ENCODE measurements at regions not wholly inside any gene's neighbourhood (a gene's known extent, or its start where the extent isn't known, plus 50 kb on each side); places are given as distances from the start of the nearest gene placed in this dataset.

DNA sequence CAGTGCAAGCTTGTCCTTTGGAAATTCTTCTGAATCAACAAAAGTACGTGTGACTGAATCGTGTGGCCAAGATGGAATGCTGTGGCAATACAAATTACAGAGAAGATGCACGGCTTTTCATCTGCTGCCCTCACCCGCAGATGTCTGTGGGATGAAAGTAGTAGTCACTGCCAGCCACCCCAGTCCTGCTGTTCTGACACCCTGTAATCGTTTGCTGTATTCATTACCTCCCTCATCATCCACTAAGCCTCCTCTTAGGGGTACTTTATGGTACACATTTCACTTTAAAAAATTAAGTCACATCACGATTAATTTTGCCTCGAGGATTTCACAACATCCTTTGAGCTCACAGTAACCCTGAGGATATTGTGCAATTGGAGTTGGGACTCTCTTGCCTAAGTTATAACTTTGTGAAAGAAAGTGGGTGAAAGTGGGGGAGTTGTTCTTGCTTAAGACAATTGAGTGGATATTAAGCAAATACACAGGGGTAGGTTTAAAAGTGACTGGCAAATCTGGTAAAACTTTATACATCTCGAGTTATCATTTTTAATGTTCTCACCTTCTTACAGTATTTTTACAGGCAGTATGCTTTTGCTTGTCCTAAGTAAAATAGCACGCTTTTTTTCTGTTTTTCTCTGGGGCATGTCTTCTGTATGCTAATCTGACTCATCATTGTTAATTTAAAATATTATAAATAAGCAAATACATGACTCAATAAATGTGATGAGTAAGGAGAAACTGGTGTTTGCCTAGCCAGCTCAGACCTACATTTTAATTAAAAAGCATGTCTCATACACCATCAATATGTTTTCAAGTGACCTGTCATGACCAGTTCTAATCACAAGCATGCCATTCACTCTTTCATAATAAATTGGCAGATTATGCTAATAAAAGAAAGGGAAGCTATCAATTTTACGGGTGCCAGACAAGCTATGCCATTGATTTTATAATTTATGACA, 680.9 kb downstream of the IRS1 start:
- peaks cover 13 to 17% of the 10 kb centered on the region in 2 donors for H3K4me1 ChIP-seq (replicated peaks in 1 of 2)
- peak overlapping the region in 1 of 2 donors; percentile 24 for H3K27ac ChIP-seq
- in situ Hi-C loops (cut with MboI; ENCODE audit: low pct_unique_long_range_greater_than_20kb in 2 of 9, low sequenced_read_pairs in 9 of 9, unreplicated experiment in 9 of 9), result no loop called here
- H3K4me3 ChIP-seq, result no peak overlapping the region
- WGBS, 10 experiments, result 0 to 64% (median 53%) methylated on average over 4 to 10 of the region's 10 CpGs
- ATAC-seq (replicated peaks in 6 of 8), result peak; percentile 69 to 93 (median 88)

DNA sequence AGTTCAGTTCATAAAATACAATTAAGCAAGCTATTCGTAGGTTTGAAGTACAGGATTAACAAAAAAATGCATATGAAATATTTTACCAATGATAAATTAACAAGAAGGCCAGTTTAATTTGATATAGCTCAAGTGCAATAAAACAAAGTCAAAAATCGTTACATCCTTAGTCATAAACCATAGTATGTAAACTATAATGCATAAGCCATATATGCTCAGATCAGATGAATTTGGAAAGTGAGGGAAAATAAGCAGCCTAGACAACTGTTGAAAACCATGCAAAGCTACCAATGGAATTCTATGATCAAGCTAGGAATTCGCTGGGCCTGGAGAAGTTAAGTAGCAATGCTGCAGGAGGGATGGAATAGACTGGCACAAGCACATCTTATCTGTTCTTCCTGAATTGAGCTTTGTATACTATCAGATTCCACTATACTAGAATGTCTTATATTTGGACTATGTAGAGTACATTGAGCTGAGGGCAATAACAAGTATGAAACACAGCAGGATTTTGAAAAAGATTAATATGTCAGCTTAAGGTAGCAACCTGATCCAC, 682.0 kb downstream of the IRS1 start:
- WGBS, 10 experiments, result 21 to 100% (median 75%) methylated on average over 1 to 3 of the region's 3 CpGs; no CpG with 5 or more reads in 2 of the 10 experiments
- no peak for ATAC-seq (replicated peaks in 6 of 8)
- in situ Hi-C loops (cut with MboI; ENCODE audit: low pct_unique_long_range_greater_than_20kb in 2 of 9, low sequenced_read_pairs in 9 of 9, unreplicated experiment in 9 of 9), result no loop called here
- Histone ChIP-seq H3K4me1 (replicated peaks in 1 of 2) (peaks cover 13 to 17% of the 10 kb centered on the region in 2 donors), H3K4me3 (no peak overlapping the region), H3K27ac (no peak overlapping the region)

DNA sequence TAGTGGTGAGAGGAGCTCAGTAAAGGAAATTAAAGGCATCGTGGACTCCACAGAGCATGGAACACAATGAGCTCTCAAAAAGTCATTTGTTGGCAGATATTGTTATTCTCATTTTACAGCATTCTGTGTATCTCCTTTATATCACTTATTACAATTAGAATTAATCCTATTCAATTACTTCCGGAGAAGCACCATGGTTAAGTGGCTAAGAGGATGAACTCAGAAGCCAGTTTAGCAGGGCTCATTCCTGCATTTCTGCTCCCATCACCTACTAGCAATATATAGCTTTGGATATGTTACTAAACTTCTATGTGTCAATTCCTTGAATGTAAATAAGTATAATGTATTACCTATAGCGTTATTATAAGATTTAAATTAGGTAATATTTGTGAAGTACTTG, 683.3 kb downstream of the IRS1 start:
- no peak for ATAC-seq (replicated peaks in 6 of 8)
- Histone ChIP-seq H3K4me1 (replicated peaks in 1 of 2) (peaks cover 13 to 17% of the 10 kb centered on the region in 2 donors), H3K27ac (no peak overlapping the region), H3K4me3 (no peak overlapping the region)
- in situ Hi-C loops (cut with MboI; ENCODE audit: low pct_unique_long_range_greater_than_20kb in 2 of 9, low sequenced_read_pairs in 9 of 9, unreplicated experiment in 9 of 9), result no loop called here
- 77 to 100% (median 87%) methylated on average over 1 to 3 of the region's 3 CpGs; no CpG with 5 or more reads in 1 of the 10 experiments for WGBS, 10 experiments

DNA sequence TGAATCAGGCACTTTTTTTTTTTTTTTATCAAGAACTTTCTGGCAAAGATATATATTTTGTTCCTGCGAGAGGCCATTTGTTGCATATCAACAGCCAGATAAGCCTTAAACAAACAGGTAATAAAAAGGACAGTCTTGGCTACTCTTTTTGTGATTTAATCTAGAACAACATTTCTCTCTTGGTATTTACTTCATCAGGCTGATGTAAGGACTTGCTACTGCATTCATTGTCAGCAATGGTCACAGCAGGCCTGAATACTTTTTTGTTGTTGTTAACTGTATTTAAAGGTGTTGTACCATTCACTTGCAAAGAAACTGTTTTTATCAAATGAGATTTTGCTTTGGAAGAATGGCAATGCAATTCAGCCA, 683.8 kb downstream of the IRS1 start:
- Histone ChIP-seq H3K4me3 (no peak overlapping the region), H3K27ac (no peak overlapping the region), H3K4me1 (replicated peaks in 1 of 2) (peaks cover 13 to 17% of the 10 kb centered on the region in 2 donors)
- in situ Hi-C loops (cut with MboI; ENCODE audit: low pct_unique_long_range_greater_than_20kb in 2 of 9, low sequenced_read_pairs in 9 of 9, unreplicated experiment in 9 of 9), result no loop called here
- WGBS, 10 experiments, result 60 to 100% (median 85%) methylated on average over 1 of the region's 1 CpG; no CpG with 5 or more reads in 4 of the 10 experiments
- ATAC-seq (replicated peaks in 6 of 8), result no peak

DNA sequence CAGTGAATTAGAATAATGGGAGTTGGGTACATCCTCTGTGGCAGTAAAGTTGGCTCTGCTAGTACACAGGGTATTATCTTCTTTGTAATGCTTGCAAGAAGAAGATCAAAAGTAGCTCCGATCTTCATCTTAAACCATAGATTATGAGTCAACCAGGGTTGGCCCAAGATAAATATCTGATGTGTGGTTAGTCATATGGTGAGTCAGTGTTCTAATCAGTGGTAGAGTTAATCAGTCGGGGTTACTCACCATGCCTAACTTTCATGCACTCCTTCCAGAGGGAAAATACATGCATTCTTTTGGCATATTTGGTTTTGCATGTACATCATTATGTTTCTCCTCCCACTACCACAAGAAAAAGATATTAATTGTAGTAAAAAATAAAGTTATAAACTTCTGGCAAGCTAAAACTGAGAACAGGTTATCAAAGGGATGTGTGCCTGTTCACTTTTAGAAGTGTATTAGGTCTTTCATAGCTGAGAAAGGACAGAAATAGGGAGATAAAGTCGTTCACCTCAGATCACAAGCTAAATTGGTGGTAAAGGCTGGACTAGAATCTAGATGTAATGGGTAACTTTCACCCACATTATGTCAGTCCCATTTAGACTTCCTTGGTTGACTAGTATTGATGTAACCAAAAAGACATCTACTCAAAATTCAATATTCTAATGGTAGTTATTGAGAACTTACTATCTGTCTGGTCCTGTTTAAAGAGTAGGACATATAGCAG, 684.4 kb downstream of the IRS1 start:
- no peak overlapping the region for H3K4me3 ChIP-seq
- in situ Hi-C loops (cut with MboI; ENCODE audit: low pct_unique_long_range_greater_than_20kb in 2 of 9, low sequenced_read_pairs in 9 of 9, unreplicated experiment in 9 of 9), result no loop called here
- WGBS, 10 experiments, result 0 to 80% (median 59%) methylated on average over 1 to 3 of the region's 3 CpGs
- peaks cover 13 to 17% of the 10 kb centered on the region in 2 donors for H3K4me1 ChIP-seq (replicated peaks in 1 of 2)
- ATAC-seq (replicated peaks in 6 of 8), result peak in 5 of 8 experiments; percentile 52 to 85 (median 78)
- H3K27ac ChIP-seq, result no peak overlapping the region

DNA sequence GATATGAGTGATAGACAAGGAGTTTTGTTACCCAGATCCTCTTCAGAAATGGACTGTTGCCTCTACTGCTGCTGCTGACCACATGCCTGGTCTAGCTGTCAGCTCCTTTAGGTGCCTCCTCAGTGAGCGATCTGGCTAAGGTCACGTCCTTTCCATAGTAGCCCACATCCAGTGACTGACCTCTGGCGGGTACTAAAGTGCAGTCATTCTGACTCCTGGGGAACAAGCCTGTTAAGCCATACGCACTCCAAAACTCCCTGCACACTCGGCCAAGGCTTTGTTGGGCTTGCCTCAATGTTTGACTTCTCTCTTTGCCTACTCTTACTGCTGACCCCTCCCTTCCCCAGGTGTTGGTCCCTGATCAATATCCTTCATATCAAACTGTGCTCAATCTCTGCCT, 685.2 kb downstream of the IRS1 start:
- no peak for ATAC-seq (replicated peaks in 6 of 8)
- Histone ChIP-seq H3K27ac (no peak overlapping the region), H3K4me1 (replicated peaks in 1 of 2) (peaks cover 13% of the 10 kb centered on the region in 2 donors), H3K4me3 (no peak overlapping the region)
- in situ Hi-C loops (cut with MboI; ENCODE audit: low pct_unique_long_range_greater_than_20kb in 2 of 9, low sequenced_read_pairs in 9 of 9, unreplicated experiment in 9 of 9), result no loop called here
- 80 to 100% (median 94%) methylated on average over 1 to 3 of the region's 5 CpGs; no CpG with 5 or more reads in 1 of the 10 experiments for WGBS, 10 experiments

DNA sequence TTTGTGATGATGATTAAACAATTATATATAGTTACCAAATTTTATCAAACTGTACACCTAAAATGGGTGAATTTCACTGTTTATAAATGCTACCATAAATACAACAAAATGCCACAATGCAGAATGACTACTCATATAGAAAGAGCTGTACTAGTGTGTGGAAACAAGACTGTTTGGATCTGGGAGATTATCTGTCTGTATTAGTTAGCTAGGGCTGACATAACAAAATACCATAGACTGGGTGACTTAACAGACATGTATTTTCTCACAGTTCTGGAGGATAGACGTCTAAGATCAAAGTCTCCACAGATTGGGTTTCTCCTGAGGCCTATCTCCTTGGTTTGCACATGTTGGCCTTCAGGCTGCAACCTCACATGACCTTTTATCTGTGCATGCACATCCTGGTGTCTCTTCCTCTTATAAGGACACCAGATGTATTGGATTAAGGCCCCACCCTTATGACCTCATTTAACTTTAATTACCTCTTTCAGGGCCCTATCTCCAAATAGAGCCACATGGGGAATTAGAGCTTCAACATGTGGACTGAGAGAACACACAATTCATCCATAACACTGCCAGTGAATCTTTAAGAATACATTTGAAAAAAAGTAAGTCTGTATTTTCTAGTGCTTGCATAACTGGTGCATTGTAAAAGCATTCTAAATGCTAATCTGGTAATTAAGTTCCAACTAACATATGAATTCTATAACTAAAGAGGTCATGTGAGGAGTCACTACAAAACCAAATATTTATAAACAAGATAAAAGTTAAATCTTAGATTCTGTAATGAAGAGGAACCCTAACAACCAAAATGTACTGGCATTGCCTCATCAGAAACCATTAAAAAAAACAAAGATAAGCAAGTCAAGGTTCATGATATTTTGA, 699.6 kb downstream of the NYAP2 start:
- peak in 3 of 8 experiments; percentile 52 to 95 (median 95) for ATAC-seq (replicated peaks in 6 of 8)
- in situ Hi-C loops (cut with MboI; ENCODE audit: low pct_unique_long_range_greater_than_20kb in 2 of 9, low sequenced_read_pairs in 9 of 9, unreplicated experiment in 9 of 9), result no loop called here
- H3K27ac ChIP-seq, result no peak overlapping the region
- H3K4me1 ChIP-seq (replicated peaks in 1 of 2), result no peaks in the 10 kb centered on the region
- 0 to 83% (median 65%) methylated on average over 1 of the region's 1 CpG; no CpG with 5 or more reads in 4 of the 10 experiments for WGBS, 10 experiments
- H3K4me3 ChIP-seq, result no peak overlapping the region

DNA sequence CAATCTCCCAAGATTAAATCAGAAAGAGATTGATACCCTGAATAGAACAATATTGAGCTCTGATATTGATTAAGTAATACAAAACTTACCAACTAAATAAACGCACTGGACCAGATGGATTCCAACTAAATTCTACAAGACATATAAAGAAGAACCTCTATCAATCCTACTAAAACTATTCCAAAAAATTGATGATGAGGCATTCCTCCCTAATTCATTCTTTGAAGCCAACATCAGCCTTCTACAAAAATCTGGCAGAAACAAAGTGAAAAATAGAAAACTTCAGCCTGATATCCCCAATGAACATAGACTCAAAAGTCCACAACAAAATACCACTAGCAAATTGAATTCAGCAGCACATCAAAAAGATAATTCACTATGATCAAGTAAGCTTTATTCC, 695.5 kb downstream of the NYAP2 start:
- H3K4me3 ChIP-seq, result no peak overlapping the region
- ATAC-seq (replicated peaks in 6 of 8), result no peak
- 56 to 100% (median 100%) methylated on average over 1 of the region's 1 CpG; no CpG with 5 or more reads in 2 of the 10 experiments for WGBS, 10 experiments
- no peak overlapping the region for H3K27ac ChIP-seq
- no peaks in the 10 kb centered on the region for H3K4me1 ChIP-seq (replicated peaks in 1 of 2)
- in situ Hi-C loops (cut with MboI; ENCODE audit: low pct_unique_long_range_greater_than_20kb in 2 of 9, low sequenced_read_pairs in 9 of 9, unreplicated experiment in 9 of 9), result no loop called here

DNA sequence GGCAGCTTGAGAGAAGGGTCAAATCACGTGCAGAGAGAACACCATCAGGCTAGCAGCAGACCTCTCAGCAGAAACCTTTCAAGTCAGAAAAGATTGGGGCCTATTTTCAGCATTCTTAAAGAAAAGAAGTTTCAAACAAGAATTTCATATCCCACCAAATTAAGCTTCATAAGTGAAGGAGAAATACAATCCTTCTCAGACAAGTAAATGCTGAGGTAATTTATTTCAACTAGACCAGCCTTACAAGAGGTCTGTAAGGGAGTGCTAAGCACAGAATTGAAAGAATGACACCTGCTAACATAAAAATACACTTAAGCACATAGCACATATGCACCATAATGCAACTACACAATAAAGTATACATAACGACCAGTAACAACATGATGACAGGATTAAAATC, 693.9 kb downstream of the NYAP2 start:
- H3K4me1 ChIP-seq (replicated peaks in 1 of 2), result no peaks in the 10 kb centered on the region
- H3K4me3 ChIP-seq, result no peak overlapping the region
- no peak for ATAC-seq (replicated peaks in 6 of 8)
- H3K27ac ChIP-seq, result no peak overlapping the region
- in situ Hi-C loops (cut with MboI; ENCODE audit: low pct_unique_long_range_greater_than_20kb in 2 of 9, low sequenced_read_pairs in 9 of 9, unreplicated experiment in 9 of 9), result no loop called here
- 20 to 100% (median 75%) methylated on average over 1 to 2 of the region's 2 CpGs for WGBS, 10 experiments

DNA sequence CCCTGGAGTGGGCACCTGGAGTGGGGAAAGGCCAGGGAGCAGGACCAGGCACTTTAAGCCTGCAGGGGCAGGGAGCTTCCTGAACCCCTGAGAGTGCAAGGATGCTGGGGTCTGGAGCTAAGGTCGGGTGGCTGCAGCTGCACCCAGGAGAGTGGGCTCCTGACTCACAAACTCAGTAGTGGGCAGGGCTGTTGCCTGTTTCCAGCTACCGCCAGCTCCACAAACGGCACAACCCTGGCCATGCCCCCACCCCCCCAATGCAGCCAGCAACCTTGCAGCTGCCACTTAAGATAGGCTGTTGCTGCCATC, 688.8 kb downstream of the NYAP2 start:
- in situ Hi-C loops (cut with MboI; ENCODE audit: low pct_unique_long_range_greater_than_20kb in 2 of 9, low sequenced_read_pairs in 9 of 9, unreplicated experiment in 9 of 9), result no loop called here
- no peak overlapping the region for H3K27ac ChIP-seq
- H3K4me3 ChIP-seq, result no peak overlapping the region
- no peak for ATAC-seq (replicated peaks in 6 of 8)
- H3K4me1 ChIP-seq (replicated peaks in 1 of 2), result no peaks in the 10 kb centered on the region
- 50 to 100% (median 69%) methylated on average over 1 to 3 of the region's 3 CpGs; no CpG with 5 or more reads in 6 of the 10 experiments for WGBS, 10 experiments

DNA sequence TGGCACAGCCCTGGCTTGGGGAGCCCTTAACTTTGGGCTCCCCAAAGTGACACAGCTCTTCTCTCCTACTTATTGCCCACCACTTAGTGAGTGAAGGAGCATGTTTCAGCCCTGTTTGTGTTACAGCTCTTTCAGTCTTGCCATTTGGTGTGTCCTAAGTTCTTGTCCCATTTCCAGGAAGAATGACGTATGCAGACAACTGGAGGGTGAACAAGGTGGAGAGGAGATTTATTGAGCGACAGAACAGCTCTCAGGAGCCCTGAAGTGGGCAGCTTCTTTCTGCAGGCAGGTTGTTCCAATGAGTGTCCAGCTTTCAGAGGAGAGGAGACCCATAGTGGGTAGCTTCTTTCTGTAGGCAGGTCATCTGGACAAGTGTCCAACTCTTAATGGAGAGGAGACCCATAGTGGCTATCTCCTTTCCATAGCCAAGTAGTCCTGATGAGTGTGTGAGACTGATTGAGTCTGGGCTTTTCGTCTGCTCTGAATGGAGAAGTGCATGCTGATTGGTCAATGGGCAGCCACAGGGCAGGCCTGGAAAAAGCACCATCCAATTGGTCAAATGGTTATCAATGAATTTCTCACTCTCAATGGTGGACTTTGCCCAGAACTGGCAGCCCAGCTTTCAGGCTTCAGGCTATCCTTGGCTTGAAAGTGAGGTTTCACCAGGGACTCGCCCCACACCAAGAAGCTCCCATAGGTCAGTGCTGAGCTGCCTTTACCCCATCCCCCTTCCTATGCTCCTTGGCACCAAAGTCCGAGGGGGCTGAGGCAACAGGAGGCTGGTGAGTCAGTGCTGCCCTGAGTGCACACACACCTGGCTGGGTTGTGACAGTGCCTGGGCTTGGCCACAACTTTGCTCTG, 688.2 kb downstream of the NYAP2 start:
- Histone ChIP-seq H3K27ac (no peak overlapping the region), H3K4me3 (no peak overlapping the region), H3K4me1 (replicated peaks in 1 of 2) (no peaks in the 10 kb centered on the region)
- in situ Hi-C loops (cut with MboI; ENCODE audit: low pct_unique_long_range_greater_than_20kb in 2 of 9, low sequenced_read_pairs in 9 of 9, unreplicated experiment in 9 of 9), result no loop called here
- ATAC-seq (replicated peaks in 6 of 8), result no peak
- 94 to 100% (median 100%) methylated on average over 1 to 3 of the region's 5 CpGs; no CpG with 5 or more reads in 3 of the 10 experiments for WGBS, 10 experiments

DNA sequence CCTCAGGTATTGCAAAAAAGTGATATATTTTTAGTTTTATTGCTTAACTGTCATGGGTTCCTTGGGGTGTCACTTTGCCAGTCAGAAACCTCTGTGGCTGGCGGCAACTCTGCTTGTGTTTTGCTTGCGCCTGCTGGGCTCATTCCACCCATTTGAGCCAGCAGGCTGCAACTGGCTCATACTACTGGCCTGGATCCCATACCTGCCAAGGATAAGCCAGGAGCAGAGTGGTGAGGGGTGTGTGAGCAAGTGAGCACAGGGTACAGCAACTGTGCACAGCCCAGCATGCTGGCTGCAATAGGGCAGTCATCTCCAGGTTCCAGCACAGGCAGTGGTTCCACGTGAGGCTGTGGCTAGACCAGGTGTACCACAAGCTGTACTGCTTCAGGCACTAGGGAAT, 687.5 kb downstream of the NYAP2 start:
- Histone ChIP-seq H3K4me3 (no peak overlapping the region), H3K27ac (no peak overlapping the region), H3K4me1 (replicated peaks in 1 of 2) (no peaks in the 10 kb centered on the region)
- in situ Hi-C loops (cut with MboI; ENCODE audit: low pct_unique_long_range_greater_than_20kb in 2 of 9, low sequenced_read_pairs in 9 of 9, unreplicated experiment in 9 of 9), result no loop called here
- no peak for ATAC-seq (replicated peaks in 6 of 8)
- 83 to 100% (median 100%) methylated on average over 1 to 2 of the region's 3 CpGs; no CpG with 5 or more reads in 3 of the 10 experiments for whole genome bisulfite sequencing, 10 experiments
